Lung (tissue), 11 donors: ENCODE measurements at regions not wholly inside any gene's neighbourhood (a gene's known extent, or its start where the extent isn't known, plus 50 kb on each side); places are given as distances from the start of the nearest gene placed in this dataset.

Experiments
- ATAC-seq: fragments of 200-7000 bp; cut with Tn5 transposase; one replicate; pipeline ENCODE4 v1.9.1; 2020; ENCODE audit warnings: moderate number of reproducible peaks; ENCODE audit not compliant: insufficient read depth, low FRiP score
- DNase-seq, 3 donors: peaks; one replicate each; pipeline ENCODE4 v3.0.0-alpha.2; 2013 to 2017
- H3K27ac ChIP-seq, 2 donors: one replicate each; pipeline ENCODE4 v1.5.1; 2013; ENCODE audit warnings: mild to moderate bottlenecking in 2 of 2, moderate library complexity in 2 of 2, control low read depth in 1 of 2, inconsistent platforms in 1 of 2, low read depth in 1 of 2, low read length in 1 of 2
- H3K27me3 ChIP-seq, 3 donors: one replicate each; pipeline ENCODE4 v1.5.1; 2013; ENCODE audit warnings: low read length in 2 of 3; ENCODE audit not compliant: control insufficient read depth in 3 of 3, insufficient read depth in 3 of 3
- H3K36me3 ChIP-seq, 4 donors: one replicate each; pipeline ENCODE4 v1.5.1; 2013; ENCODE audit warnings: low read length in 4 of 4, mild to moderate bottlenecking in 1 of 4, moderate library complexity in 1 of 4; ENCODE audit not compliant: control insufficient read depth in 4 of 4, insufficient read depth in 4 of 4
- H3K4me1 ChIP-seq, 5 donors: one replicate each; pipeline ENCODE4 v1.5.1; 2013; ENCODE audit warnings: low read length in 5 of 5, mild to moderate bottlenecking in 2 of 5, moderate library complexity in 1 of 5; ENCODE audit not compliant: control insufficient read depth in 5 of 5, insufficient read depth in 5 of 5
- H3K4me3 ChIP-seq: one replicate; pipeline ENCODE4 v1.5.1; 2013; ENCODE audit warnings: mild to moderate bottlenecking, control low read depth, moderate library complexity
- H3K9ac ChIP-seq, 2 donors: one replicate each; pipeline ENCODE4 v1.5.1; 2013; ENCODE audit warnings: low read length in 2 of 2, control low read depth in 1 of 2; ENCODE audit not compliant: insufficient read depth in 1 of 2
- H3K9me3 ChIP-seq, 4 donors: one replicate each; pipeline ENCODE4 v1.5.1; 2013; ENCODE audit warnings: low read length in 3 of 4, mild to moderate bottlenecking in 1 of 4, moderate library complexity in 1 of 4; ENCODE audit not compliant: control insufficient read depth in 4 of 4, insufficient read depth in 3 of 4
- WGBS, 2 donors: extraction: QIAGEN DNeasy Blood & Tissue Kit; methylation state at CpG; one replicate each; pipeline ENCODE4 v1.1.7; 2013; 5-methylcytosine and 5-hydroxymethylcytosine counted together
- TF ChIP-seq, protein P1 (sequence below): IDR thresholded peaks from 2 replicates; pipeline ENCODE4 v1.5.1; 2012; ENCODE audit warnings: mild to moderate bottlenecking; ENCODE audit errors: control extremely low read depth, extremely low read depth
- donor health status: control.
- donor health status: control.
- donor health status: Bipolar disorder and iron deficiency.
- donor health status: healthy.
- donor health status: DM: yes; HTN: yes; CAD: no.

DNA sequence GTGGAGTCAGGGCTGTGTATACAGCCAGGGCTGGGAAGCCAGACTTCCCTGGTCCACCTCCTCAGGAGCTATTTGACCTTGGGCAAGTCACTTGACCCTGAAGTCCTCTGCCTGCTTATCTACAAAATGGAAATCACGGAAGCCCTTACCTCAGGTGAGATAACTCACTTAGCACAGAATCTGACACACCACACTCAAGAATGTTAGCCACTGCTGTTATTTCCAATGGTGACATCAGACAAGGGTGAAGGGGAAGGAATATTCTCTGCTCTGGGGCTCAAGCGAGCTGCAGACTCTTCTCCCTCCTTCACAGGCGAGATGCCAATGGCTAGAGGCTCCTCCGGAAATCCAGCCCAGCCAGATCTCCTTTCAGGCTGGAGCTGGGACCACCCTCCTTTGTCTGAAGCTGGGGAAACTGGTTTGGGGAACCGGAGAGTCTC, 189.6 kb downstream of the HAUS1 start:
- H3K27ac ChIP-seq = peak overlapping the region in 1 of 2 donors; percentile 57
- DNase-seq = peak; percentile 23 to 59 (median 40)
- peaks cover 0 to 13% (median 6%) of the 10 kb centered on the region in 5 donors for H3K4me1 ChIP-seq
- no peaks in the 10 kb centered on the region for H3K27me3 ChIP-seq
- TF ChIP-seq, protein P1, sequence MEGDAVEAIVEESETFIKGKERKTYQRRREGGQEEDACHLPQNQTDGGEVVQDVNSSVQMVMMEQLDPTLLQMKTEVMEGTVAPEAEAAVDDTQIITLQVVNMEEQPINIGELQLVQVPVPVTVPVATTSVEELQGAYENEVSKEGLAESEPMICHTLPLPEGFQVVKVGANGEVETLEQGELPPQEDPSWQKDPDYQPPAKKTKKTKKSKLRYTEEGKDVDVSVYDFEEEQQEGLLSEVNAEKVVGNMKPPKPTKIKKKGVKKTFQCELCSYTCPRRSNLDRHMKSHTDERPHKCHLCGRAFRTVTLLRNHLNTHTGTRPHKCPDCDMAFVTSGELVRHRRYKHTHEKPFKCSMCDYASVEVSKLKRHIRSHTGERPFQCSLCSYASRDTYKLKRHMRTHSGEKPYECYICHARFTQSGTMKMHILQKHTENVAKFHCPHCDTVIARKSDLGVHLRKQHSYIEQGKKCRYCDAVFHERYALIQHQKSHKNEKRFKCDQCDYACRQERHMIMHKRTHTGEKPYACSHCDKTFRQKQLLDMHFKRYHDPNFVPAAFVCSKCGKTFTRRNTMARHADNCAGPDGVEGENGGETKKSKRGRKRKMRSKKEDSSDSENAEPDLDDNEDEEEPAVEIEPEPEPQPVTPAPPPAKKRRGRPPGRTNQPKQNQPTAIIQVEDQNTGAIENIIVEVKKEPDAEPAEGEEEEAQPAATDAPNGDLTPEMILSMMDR = no peak
- H3K36me3 ChIP-seq = no peaks in the 10 kb centered on the region
- no peak overlapping the region for H3K4me3 ChIP-seq
- no peaks in the 10 kb centered on the region for H3K9me3 ChIP-seq
- H3K9ac ChIP-seq = no peak overlapping the region
- 32 to 58% methylated on average over 5 of the region's 5 CpGs for WGBS, 2 donors
- ATAC-seq = peak; percentile 42

DNA sequence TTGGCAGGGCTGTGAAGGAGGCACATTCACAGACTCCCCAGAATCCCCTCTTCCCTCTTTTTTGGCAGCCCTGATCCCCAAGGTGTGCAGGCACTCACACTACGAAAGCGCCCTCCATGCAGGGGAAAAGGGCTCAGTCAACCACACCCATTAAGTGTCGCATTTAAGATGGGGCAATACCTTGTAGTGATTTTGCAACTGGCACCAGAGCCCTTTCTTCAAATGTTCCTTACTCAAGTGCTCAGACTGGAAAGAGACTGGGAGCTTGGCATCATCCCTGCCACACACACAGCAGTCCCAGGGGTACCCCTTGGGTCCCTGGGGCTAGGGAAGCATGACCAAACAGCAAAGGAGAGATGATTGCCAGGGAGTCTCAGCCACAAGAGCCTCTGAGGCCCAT, 190.1 kb downstream of the HAUS1 start:
- TF ChIP-seq, protein P1 = no peak
- Histone ChIP-seq H3K4me3 (no peak overlapping the region), H3K9me3 (no peaks in the 10 kb centered on the region), H3K4me1 (peaks cover 0 to 13% (median 6%) of the 10 kb centered on the region in 5 donors), H3K27me3 (no peaks in the 10 kb centered on the region), H3K9ac (no peak overlapping the region), H3K36me3 (no peaks in the 10 kb centered on the region), H3K27ac (peak overlapping the region in 1 of 2 donors; percentile 57)
- 50 to 53% methylated on average over 3 of the region's 3 CpGs for WGBS, 2 donors
- DNase-seq (no peak), ATAC-seq (peak; percentile 60)

DNA sequence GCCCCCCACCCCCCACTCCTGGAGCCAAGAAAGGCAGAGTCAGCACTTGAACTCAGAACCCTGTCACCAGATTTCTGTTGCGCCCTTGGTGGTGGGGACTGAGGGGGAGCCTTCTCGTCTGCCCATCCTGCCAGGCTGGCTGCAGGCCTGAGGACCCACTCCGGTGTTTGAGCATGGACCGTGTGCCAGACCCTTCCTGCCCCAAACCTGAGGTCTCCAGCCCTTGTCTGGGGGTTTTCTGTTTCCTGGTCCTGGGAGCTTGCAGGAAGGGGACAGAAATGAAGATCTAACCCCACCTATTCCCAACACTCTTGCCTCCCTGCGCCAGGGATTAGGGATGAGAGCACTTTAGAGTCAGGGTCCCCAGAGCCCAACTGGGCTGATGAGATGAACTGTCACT, 190.6 kb downstream of the HAUS1 start:
- Histone ChIP-seq H3K9ac (no peak overlapping the region), H3K36me3 (no peaks in the 10 kb centered on the region), H3K27me3 (no peaks in the 10 kb centered on the region), H3K4me1 (peaks cover 0 to 13% (median 6%) of the 10 kb centered on the region in 5 donors), H3K9me3 (no peaks in the 10 kb centered on the region), H3K27ac (no peak overlapping the region), H3K4me3 (no peak overlapping the region)
- TF ChIP-seq, protein P1 = no peak
- no peak for DNase-seq
- 94 to 98% methylated on average over 5 of the region's 5 CpGs for WGBS, 2 donors
- no peak for ATAC-seq

DNA sequence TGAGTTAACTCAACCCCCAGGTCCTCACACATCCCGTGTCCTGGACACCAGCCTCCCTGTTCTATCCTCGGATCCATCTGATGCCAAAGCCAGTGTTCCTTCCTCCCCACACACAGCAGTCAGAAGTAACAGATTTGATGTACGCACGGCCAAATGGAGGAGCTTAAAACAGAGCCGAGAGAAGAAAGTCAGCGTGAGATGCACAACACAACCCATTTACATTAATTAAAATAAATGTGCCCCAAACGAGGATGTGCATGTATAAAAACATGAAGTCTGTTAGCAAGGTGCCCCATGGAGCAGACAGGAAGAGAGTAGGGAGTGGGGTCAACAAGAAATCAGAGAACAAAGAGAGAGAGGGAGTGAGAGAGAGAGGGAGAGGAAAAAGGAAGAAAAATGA, 191.2 kb downstream of the HAUS1 start:
- H3K36me3 ChIP-seq = no peaks in the 10 kb centered on the region
- TF ChIP-seq, protein P1 = no peak
- peaks cover 0 to 13% (median 6%) of the 10 kb centered on the region in 5 donors for H3K4me1 ChIP-seq
- H3K9me3 ChIP-seq = no peaks in the 10 kb centered on the region
- 79 to 83% methylated on average over 7 of the region's 7 CpGs for WGBS, 2 donors
- no peak for ATAC-seq
- no peak overlapping the region for H3K27ac ChIP-seq
- H3K4me3 ChIP-seq = no peak overlapping the region
- DNase-seq = no peak
- H3K9ac ChIP-seq = no peak overlapping the region
- H3K27me3 ChIP-seq = no peaks in the 10 kb centered on the region
